Esophagus mucosa (tissue), 1 donor: ENCODE measurements at regions not wholly inside any gene's neighbourhood (a gene's known extent, or its start where the extent isn't known, plus 50 kb on each side); places are given as distances from the start of the nearest gene placed in this dataset.
"Not testable (repeated sequence)": the region's sequence is repeated elsewhere in the genome, so short reads cannot be mapped to it uniquely, and the experiment has no call there.

ENCODE experiments used
- ATAC-seq: fragments of 200-7000 bp; cut with Tn5 transposase; one replicate; pipeline ENCODE4 v1.9.1; 2020
- donor health status: DM: yes; HTN: yes; CAD: no.

- ATAC-seq: no peak
Measured at GRCh38 chr3:18730491-18730890, 305.4 kb upstream of the SATB1 start.

- no peak for ATAC-seq
Measured at GRCh38 chr3:18729671-18730070, 304.5 kb upstream of the SATB1 start.

- ATAC-seq: no peak
Measured at GRCh38 chr3:18725668-18726407, 300.7 kb upstream of the SATB1 start.

- no peak for ATAC-seq
Measured at GRCh38 chr3:18724456-18724855, 299.3 kb upstream of the SATB1 start.

- no peak for ATAC-seq
Measured at GRCh38 chr3:18723206-18723810, 298.2 kb upstream of the SATB1 start.

GRCh38 chr3:18720543-18720942 is 295.4 kb upstream of the SATB1 start:
- ATAC-seq: no peak

- no peak for ATAC-seq
Measured at GRCh38 chr3:18717598-18717997, 292.5 kb upstream of the SATB1 start.

- no peak for ATAC-seq
Measured at GRCh38 chr3:18716821-18717220, 291.7 kb upstream of the SATB1 start.

- ATAC-seq: no peak
Measured at GRCh38 chr3:18716101-18716500, 291.0 kb upstream of the SATB1 start.

GRCh38 chr3:18715208-18715607 is 290.1 kb upstream of the SATB1 start:
- no peak for ATAC-seq

- ATAC-seq: no peak
Measured at GRCh38 chr3:18713577-18713951, 288.4 kb upstream of the SATB1 start.

GRCh38 chr3:18712713-18713576 is 287.8 kb upstream of the SATB1 start:
- ATAC-seq: no peak

GRCh38 chr3:18704326-18704725 is 279.2 kb upstream of the SATB1 start:
- ATAC-seq: no peak

- ATAC-seq: no peak
Measured at GRCh38 chr3:18703798-18704197, 278.7 kb upstream of the SATB1 start.

- ATAC-seq: not testable (repeated sequence)
Measured at GRCh38 chr3:18693588-18694329, 268.6 kb upstream of the SATB1 start.

- no peak for ATAC-seq
Measured at GRCh38 chr3:18687286-18687685, 262.1 kb upstream of the SATB1 start.

- ATAC-seq: no peak
Measured at GRCh38 chr3:18683900-18684299, 258.8 kb upstream of the SATB1 start.

- ATAC-seq: no peak
Measured at GRCh38 chr3:18681818-18682345, 256.7 kb upstream of the SATB1 start.

GRCh38 chr3:18680758-18681157 is 255.6 kb upstream of the SATB1 start:
- no peak for ATAC-seq

- ATAC-seq: no peak
Measured at GRCh38 chr3:18679238-18679637, 254.1 kb upstream of the SATB1 start.

- no peak for ATAC-seq
Measured at GRCh38 chr3:18675197-18675596, 250.1 kb upstream of the SATB1 start.

GRCh38 chr3:18672561-18672960 is 247.4 kb upstream of the SATB1 start:
- ATAC-seq: no peak

- no peak for ATAC-seq
Measured at GRCh38 chr3:18670759-18671158, 245.6 kb upstream of the SATB1 start.
